GM18861 (cell line): ENCODE measurements at regions not wholly inside any gene's neighbourhood (a gene's known extent, or its start where the extent isn't known, plus 50 kb on each side); places are given as distances from the start of the nearest gene placed in this dataset.
"Not testable (repeated sequence)": the region's sequence is repeated elsewhere in the genome, so short reads cannot be mapped to it uniquely, and the experiment has no call there.

Source experiments
- ATAC-seq: cut with Tn5 transposase; IDR thresholded peaks from one replicate; pipeline ENCODE4 v1.9.1; 2021; ENCODE audit not compliant: unreplicated experiment

DNA sequence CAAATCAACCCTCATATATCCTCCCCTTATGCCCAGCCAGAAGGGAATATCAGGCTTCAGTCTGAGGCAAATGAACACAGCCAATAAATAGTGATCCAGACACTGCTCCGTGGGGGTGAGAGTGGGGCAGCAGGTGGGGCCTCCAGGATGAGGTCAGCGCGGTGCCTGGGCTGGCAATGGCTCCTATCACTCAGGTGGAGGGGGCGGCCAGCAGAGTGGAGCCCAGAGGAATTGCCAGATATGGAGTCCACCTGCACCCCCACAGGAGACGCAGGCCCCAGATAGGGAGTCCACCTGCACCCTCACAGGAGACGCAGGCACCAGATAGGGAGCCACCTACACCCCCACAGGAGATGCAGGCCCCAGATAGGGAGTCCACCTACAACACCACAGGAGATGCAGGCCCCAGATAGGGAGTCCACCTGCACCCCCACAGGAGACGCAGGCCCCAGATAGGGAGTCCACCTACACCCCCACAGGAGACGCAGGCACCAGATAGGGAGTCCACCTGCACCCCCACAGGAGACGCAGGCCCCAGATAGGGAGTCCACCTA lies 78.0 kb upstream of the PPP2R2D start:
- no peak for ATAC-seq

GRCh38 chr10:131823601-131824099 lies 77.2 kb upstream of the PPP2R2D start:
- ATAC-seq: not testable (repeated sequence)

GRCh38 chr10:131824371-131825149 lies 76.2 kb upstream of the PPP2R2D start:
- ATAC-seq: no peak

DNA sequence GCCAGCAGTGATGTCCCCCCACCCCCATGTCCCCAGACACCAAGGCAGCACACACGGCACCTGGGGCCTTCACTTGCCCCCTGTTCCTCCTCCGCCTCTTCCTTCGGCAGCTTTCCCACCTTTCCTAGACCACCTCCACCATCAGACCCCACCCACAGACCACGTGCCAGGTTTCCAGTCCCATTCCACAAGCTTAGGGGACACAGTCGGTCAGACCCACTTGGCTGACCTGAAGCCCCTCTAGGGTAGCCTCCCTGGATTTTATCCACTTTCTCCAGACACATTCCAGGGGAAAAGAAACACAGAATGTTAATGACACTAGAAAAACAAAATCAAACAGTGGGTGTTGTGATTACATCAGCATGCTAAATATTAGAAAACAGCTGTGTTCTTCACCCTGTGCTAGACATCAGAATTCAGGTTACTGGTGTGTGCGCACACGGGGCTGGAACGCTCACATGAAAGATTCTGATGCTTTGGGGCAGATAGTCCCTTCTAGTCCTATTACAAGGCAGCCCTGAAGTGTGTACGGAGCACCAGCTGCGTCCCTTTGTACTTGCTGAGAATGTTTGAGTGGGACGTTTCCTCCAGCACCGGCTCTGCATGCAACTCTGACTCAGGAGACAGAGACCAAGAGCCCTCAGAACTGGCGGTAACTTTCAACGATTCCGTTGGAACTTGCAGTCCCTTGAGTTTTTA lies 75.5 kb upstream of the PPP2R2D start:
- ATAC-seq: no peak

DNA sequence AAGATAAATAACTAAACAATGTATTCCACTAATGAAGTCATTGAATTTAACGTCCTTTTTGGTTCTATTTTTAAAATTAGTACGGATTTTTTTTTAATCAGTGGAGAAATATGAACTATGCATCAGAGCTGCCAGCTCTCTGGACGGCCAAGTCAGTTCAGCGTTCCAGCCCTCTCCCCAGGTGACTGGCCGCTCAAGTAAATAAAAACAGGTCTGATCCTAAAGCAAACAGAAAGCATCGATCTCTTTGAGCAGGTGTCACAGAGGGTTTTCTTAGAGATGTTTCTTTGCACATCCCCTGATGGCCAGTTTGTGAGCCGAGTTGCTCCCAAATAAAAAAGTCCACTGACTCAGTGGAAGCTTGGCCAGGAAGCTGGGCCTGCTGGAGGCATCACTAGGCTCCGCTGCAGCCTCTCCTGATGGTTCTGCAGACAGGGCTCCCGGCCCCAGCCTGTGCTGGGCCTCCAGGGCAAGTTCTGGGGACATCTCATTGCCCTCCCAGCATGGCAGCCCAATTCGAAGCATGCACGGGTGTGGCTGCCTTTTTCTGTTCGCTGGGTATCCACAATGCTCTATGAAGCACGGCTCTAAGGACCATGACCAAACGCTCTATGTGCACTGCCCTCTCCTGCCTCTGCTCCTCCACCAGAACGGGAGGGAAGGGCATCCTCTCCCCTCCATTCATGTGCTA lies 74.7 kb upstream of the PPP2R2D start:
- ATAC-seq: no peak

DNA sequence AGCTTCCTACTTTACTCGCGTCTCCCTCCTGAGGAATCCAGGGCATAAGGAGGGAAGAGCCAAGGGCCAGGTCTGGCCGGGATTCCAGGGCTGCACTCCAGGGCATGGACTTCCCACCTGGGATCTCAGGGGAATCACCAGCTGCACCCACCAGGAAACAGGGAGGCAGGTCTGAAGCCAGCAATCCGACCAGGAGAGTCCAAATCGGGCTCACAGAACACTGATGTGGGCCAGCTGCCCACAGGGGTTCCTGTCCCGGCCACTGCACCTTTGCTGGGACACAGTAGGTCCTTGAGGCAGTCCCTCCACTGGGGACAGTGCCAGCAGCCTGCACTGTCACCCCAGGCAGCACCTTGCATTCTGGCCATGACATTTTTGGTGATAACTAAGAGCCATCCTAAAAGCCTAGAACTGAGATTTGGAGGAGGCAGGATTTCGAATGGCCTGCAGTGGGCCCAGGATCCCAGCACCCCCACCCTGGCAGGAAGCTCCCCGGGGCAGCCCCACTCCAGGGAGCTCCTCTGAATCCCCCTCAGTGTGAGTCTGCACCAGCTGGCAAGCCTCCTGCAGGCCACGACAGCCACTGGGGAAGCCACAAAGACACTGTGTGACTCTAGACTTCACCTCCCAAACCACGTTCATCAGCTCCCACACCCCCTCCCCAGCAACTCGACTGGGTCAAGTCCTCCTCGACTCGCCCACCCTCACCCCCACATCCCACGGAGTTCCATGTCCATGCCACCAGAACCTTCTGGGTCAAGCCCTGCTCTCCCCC lies 71.5 kb upstream of the PPP2R2D start:
- ATAC-seq: no peak

GRCh38 chr10:131830446-131831130 lies 70.2 kb upstream of the PPP2R2D start:
- no peak for ATAC-seq

DNA sequence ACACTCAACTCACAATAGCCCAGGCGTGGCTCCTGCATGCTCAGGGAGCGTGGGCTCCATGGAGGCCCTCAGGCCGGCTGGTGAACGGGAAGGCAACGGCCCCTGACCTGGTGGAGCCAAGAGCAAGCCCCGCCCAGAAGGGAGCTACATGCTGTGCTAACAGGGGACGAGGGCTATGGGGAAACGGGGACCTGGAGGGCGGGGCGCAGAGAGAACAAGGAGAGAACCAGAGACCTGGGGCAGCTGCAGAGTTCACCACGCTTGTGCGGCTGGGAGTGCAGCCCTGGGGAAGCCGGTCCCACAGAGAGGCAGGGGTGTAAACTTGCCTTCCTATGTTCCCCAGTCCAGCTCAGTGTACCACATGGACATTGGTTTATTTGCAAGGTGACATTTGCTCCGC lies 69.2 kb upstream of the PPP2R2D start:
- ATAC-seq: no peak

DNA sequence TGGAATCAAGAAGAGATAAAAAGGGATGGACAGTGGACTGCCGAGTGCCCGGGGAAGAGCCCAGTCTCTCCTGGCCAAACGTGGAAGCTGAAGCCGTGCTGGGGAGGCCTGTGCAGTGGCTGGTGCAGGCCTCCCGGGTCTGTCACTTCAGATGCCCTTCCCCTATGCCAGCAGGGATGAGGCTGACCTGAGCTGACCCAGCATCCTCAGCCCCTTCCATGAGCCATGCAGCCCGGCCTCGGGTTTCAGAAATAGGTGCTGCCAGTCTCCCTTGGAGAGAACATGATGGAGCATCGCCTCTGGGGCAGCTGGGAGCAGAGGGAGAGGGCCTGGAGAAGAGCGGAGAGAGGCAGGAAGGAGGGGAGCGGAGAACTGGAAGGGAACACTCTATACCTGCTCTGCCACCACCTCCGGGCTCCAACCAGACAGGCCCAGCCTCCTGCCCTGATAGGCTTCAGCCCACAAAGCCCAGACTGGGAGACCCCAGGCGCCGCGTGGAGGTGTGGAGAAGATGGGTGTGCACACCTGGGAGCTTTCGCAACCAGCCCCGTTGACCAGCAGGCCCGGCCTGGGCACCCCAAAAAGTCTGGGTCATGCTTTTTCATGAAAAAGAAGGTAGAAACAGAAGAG lies 68.6 kb upstream of the PPP2R2D start:
- ATAC-seq: no peak

DNA sequence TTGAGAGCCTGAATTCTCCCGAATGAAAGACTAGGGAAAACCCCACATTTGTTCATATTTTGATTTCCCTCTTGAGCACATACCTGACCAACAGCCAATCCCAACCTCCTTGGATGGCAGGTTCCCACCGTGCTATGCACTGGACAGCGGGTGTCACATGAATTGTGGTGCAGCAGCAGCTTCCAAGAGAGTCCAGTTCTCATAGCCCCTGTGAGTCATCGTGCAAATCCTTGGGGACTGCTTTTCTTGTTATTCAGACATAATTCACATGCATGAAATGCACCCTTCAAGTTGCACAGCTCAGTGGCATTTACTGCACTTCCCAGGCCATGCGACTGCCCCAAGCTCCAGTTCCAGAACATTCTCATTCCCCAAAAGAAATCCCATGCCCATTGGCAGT lies 67.8 kb upstream of the PPP2R2D start:
- no peak for ATAC-seq

DNA sequence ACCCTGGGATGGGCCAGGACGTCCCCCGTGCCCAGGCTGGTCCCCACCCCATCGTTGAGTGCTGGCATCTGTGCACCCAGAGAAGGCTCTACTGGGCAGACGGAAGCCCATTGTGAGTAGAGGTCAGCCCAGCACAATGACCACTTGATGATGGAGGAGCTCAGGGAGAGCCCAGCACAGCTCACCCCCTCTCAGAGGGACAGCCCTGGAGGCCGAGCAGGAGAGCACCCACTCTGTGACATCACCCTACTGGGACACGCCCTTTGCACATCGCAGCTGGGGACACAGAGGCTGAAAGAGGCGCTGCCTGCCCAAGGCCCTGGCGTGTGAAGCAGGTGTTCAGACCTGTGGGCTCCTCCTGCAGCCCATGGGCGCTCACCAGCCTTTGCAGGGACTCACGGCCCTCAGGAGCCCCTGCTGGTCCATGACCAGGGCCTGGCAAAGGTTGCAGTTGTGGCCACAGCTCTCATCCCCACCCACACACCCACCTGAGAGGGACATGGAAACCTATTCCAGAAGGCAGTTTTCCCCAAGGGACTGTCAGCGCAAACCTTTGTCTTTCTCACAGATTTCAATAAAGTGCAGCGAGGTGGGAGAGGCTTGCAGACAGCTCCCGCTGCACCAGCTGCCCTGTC lies 67.2 kb upstream of the PPP2R2D start:
- no peak for ATAC-seq

DNA sequence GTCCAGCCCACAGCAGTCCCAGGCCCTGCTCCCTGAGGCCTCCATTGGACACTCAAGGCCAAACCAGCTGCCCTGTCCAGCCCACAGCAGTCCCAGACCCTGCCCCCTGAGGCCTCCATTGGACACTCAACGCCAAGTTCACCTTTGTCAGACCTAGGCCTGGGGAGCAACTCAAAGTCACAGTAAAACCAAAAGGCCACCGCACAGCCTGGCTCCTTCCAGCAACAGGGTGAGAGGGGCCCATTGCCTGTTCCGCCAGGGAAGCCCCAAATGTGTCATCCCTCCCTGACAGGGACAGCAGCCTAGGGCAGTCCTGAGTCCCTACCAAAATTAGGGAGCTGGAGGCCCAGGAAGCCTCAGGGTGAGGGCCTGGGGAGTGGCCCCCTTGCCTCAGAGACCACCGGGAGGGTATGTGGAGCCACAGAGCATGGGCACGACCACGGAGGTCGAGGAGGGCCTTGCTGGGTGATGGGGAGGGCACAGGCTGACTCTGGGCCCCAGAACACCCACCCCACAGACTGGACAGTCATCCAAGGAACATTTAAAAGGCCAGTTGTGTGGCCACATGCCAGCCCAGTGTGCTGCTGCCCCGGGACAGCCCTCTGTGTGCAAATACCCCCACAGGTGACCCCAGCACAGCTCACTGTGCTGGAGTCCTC lies 66.5 kb upstream of the PPP2R2D start:
- ATAC-seq: no peak

DNA sequence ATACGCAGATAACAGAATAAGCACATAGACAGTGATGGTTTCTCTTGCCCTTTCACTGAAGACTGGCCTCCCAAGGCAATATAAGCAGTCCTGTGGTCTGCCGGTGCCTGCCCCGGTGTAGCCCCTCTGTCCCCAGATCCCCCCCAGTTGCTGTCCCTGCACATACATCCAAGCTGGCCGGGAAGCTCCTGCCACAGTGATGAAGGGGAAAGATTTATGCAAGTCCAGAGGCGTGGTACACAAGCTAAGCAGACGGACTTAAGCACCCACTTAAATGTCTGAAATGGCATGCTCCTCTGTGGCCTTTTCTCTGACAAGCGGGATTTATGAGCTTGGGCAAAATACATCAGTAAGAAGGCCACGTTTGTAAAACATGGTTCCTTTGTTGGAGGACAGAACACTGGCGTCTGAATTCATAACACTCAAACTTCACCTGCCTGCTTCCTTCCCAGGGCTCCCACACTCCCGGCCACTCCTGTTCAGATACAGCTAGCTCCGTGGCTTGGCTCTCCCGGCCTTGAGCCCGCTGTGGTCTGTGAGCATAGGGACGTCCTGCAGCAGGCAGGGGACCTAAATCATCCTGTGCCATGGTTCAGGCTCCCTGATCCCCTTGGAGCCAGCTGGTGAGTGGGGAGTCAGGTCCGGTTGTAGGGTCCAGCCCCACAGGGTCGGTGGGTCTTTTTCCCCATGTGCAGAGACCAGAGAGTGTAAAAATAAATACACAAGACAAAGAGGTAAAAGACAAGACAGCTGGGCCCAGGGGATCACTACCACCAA lies 61.7 kb upstream of the PPP2R2D start:
- ATAC-seq: no peak

- not testable (repeated sequence) for ATAC-seq
Measured at GRCh38 chr10:131839880-131840787, 60.7 kb upstream of the PPP2R2D start.

GRCh38 chr10:131840788-131841118 lies 60.1 kb upstream of the PPP2R2D start:
- no peak for ATAC-seq

GRCh38 chr10:131841131-131841660 lies 59.6 kb upstream of the PPP2R2D start:
- no peak for ATAC-seq

DNA sequence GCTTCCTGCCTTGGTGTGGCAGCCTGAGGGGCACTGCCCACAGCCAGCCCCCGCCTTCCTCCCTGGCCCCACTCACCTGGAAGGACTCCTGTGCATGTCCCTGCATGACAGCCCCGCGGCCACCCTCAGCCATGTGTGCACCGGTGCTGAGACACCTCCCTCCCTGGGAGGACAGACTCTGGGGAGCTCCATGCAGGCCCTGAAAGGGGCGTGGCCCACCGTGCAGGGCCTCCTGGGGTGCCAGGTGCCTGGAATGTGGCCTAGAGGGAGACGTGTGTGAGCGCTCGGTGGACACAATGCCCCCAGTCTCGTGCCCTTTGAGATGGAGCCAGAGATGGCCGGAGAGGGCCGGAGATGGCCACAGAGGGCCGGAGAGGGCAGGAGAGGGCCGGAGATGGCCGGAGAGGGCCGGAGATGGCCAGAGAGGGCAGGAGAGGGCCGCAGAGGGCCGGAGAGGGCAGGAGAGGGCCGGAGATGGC lies 59.1 kb upstream of the PPP2R2D start:
- no peak for ATAC-seq
